Endothelial cell (in vitro differentiated cells): ENCODE measurements at regions not wholly inside any gene's neighbourhood (a gene's known extent, or its start where the extent isn't known, plus 50 kb on each side); places are given as distances from the start of the nearest gene placed in this dataset.
A peak's percentile ranks its signal among the peaks of the same experiment; 100 is the strongest.
"Not testable (repeated sequence)": the region's sequence is repeated elsewhere in the genome, so short reads cannot be mapped to it uniquely, and the experiment has no call there.

ENCODE experiments used
- DNase-seq: peaks from one replicate; pipeline ENCODE4 v3.0.0; 2021; ENCODE audit warnings: low spot score
- H3K27ac Mint-ChIP-seq: one replicate; pipeline ENCODE4 v1.8.0; 2021; ENCODE audit warnings: mixed read lengths, inconsistent platforms; ENCODE audit not compliant: unreplicated experiment
- H3K27me3 Mint-ChIP-seq: one replicate; pipeline ENCODE4 v1.8.0; 2021; ENCODE audit warnings: mild to moderate bottlenecking, moderate library complexity, mixed read lengths, inconsistent platforms; ENCODE audit not compliant: unreplicated experiment
- H3K36me3 Mint-ChIP-seq: one replicate; pipeline ENCODE4 v1.8.0; 2021; ENCODE audit warnings: mild to moderate bottlenecking, low read depth, mixed read lengths, inconsistent platforms; ENCODE audit not compliant: unreplicated experiment
- H3K4me1 Mint-ChIP-seq: one replicate; pipeline ENCODE4 v1.8.0; 2021; ENCODE audit warnings: mild to moderate bottlenecking, mixed read lengths, inconsistent platforms; ENCODE audit not compliant: unreplicated experiment
- H3K4me3 Mint-ChIP-seq: one replicate; pipeline ENCODE4 v1.8.0; 2021; ENCODE audit warnings: mild to moderate bottlenecking, mixed read lengths, inconsistent platforms; ENCODE audit not compliant: unreplicated experiment
- H3K9me3 Mint-ChIP-seq: one replicate; pipeline ENCODE4 v1.8.0; 2021; ENCODE audit warnings: mixed read lengths, inconsistent platforms; ENCODE audit not compliant: unreplicated experiment

DNA sequence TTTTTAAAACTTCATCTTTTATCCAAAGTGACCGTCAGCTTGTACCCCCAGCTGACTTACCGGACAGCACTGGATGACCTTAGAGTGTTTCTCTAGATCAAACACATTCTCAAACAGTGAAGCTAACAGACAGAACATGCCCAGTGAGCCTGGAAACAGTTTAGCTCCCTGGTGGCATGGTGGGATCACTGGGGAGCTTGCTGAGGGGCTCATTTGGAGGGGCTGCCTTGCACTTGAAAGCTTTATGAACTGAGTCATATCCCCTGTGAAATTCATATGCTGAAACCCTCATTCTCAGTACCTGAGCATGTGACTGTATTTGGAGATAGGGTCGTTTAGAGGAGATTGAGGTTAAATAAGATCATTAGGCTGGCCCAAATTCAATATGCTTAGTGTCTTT, 2913.2 kb downstream of the RPIA start:
- H3K36me3 Mint-ChIP-seq, H3K27ac Mint-ChIP-seq, H3K4me3 Mint-ChIP-seq, H3K9me3 Mint-ChIP-seq, H3K27me3 Mint-ChIP-seq, H3K4me1 Mint-ChIP-seq, DNase-seq: not testable (repeated sequence)

DNA sequence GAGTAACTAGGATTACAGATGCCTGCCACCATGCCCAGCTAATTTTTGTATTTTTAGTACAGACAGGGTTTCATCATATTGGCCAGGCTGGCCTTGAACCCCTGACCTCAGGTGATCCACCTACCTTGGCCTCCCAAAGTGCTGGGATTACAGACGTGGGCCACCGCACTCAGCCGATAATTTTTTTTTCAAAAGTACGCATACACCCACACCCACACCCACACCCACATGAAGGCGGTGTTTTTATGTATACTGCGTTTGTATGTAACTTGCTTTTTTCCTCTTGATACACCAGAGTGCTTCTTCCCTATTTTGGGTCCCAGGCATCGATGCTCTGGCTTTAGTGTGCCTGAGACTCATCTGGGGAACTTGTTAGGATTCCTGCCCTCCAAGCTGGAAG, 2932.3 kb downstream of the RPIA start:
- H3K36me3 Mint-ChIP-seq, H3K4me3 Mint-ChIP-seq, DNase-seq, H3K27ac Mint-ChIP-seq, H3K27me3 Mint-ChIP-seq, H3K4me1 Mint-ChIP-seq, H3K9me3 Mint-ChIP-seq: not testable (repeated sequence)

DNA sequence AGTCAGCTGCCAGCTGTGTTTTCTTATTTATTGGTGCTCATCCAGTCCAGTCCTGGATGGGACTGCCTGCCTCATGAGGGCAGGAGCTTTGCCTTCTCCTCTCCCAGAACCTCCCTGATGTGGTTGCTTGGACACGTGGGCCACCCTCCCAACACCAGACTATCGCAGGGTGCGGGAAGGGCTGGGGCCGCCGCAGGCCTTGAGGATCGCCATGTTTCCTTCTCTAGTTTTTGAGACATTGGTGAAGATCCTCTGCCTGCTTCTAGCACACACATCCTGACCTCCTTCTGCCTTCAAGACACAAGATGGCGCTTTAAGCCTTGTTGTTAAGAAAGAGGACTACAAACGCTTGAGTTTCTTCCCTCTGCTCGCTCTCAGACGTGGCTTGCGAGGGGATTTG, 2937.0 kb downstream of the RPIA start:
- H3K9me3 Mint-ChIP-seq, DNase-seq, H3K27ac Mint-ChIP-seq, H3K4me3 Mint-ChIP-seq, H3K36me3 Mint-ChIP-seq, H3K27me3 Mint-ChIP-seq, H3K4me1 Mint-ChIP-seq: not testable (repeated sequence)

DNA sequence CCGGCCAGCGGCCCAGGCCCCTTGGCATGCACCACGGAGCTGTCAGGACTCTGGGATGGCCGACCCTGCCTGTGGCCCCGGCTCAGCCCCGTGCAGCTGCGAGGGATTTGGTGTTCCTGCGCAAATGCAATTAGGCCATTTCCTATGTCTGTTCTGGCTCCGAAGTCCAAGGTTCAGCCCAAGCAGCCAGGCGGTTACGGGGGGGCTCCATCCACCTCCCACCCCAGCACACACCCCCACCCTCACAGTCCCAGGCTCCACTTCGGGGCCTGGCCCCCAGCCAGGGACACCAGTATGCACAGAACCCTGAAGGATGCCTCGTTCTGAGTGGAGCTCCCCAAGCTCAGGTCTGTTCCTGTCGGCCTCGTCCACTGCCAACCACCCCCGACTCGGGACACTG, 2965.7 kb downstream of the RPIA start:
- H3K9me3 Mint-ChIP-seq, H3K27me3 Mint-ChIP-seq, H3K4me3 Mint-ChIP-seq, H3K36me3 Mint-ChIP-seq, DNase-seq, H3K4me1 Mint-ChIP-seq, H3K27ac Mint-ChIP-seq: not testable (repeated sequence)

DNA sequence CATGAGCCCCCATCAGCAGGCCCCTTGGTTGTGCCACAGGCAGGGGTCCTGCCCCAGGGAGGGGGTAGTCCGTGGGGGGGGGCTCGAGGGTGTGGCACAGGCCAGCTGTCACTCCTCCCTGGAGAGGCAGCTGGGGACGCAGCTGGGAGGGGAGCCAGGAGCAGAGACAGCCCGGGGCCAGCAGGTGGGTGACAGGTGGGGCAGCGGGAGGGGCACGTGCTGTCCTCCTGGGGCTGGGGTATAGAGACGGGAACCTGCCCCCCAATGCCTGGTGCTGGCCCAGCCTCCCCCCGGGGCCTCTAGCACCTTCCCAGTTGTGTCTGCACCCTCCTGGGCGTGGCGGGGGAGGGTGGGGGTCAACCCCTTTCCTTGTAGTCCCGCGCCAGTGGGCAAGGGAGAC, 2966.9 kb downstream of the RPIA start:
- H3K4me1 Mint-ChIP-seq, H3K4me3 Mint-ChIP-seq: not testable (repeated sequence)

DNA sequence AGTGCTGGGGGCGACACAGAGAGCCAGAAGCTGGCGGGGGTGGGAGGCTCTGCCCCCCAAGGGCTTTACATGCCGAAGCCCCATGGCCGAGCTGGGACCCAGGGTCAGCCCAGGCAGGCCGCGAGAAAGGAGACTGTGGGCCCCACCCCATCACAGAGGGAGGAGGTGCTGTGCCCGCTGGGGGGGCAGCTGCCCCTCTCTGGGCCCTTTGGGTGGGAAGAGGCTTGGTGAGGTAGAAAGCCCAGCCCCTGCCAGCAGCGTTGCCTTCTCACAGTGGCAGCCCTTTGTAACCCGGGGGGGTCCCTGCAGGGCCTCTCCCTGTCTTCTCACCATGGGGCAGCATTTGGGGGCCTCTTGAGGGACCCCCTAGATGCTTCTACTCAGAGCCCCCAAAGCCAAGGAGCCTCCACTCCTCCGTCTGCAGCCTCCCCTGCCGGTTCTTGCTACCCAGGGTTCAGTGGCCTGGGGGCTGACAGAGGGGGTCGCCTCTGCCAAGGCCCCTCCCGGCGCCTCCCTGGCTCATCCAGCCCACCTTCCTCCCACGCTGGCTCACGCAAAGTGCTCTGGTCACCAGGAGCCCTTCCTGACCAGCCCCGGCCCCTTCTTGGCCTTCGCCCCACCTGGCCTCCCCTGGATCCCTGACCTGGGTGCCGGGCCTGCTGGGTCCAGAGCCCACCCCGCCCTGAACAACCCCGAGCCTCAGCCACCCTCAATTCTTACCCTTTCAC, 2967.9 kb downstream of the RPIA start:
- not testable (repeated sequence) for H3K36me3 Mint-ChIP-seq, H3K27me3 Mint-ChIP-seq, DNase-seq, H3K4me3 Mint-ChIP-seq, H3K4me1 Mint-ChIP-seq, H3K27ac Mint-ChIP-seq, H3K9me3 Mint-ChIP-seq

More for the DNA sequence above, 2966.9 kb downstream of the RPIA start:
- H3K36me3 Mint-ChIP-seq, H3K27me3 Mint-ChIP-seq, DNase-seq, H3K9me3 Mint-ChIP-seq, H3K27ac Mint-ChIP-seq: not testable (repeated sequence)

DNA sequence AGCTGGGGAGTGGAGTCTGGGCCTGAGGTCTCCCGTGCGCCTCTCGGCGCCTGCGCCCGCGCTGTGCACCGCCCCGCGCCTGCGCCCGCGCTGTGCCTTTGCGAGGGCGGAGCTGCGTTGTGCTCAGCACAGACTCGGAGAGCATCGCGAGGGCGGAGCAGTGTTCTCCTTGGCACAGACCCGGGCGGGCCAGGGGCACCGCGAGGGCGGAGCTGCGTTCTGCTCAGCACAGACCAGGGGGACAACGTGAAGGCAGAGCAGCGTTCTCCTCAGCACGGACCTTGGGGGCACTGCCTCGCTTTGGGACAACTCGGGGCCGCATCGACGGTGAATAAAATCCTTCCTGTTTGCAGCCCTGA, 2968.4 kb downstream of the RPIA start:
- H3K9me3 Mint-ChIP-seq, H3K27me3 Mint-ChIP-seq, H3K4me1 Mint-ChIP-seq, H3K27ac Mint-ChIP-seq, H3K36me3 Mint-ChIP-seq: not testable (repeated sequence)
- peak overlapping the region; percentile 59 for H3K4me3 Mint-ChIP-seq
- DNase-seq = peak; percentile 34

DNA sequence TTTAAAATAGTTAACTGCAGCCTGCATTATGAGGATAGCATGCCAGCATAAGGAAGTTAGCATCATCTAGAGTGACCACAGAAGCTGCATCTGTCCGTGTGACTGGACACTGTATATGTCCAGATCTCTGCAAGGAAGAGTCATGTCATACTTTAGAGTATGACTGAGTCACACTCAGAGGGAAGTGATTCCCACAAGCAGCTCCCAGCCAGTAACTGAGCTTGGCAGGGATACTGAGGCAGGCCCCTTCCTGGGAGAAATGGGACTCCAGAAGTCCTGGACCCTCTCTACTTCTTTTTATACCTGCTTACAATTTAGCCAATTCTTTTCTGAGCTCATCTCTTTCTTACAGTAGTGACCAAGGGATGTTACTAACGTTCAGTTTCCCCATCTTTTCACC, 2975.9 kb downstream of the RPIA start:
- not testable (repeated sequence) for H3K4me3 Mint-ChIP-seq, H3K27ac Mint-ChIP-seq, H3K36me3 Mint-ChIP-seq, H3K4me1 Mint-ChIP-seq, DNase-seq, H3K9me3 Mint-ChIP-seq, H3K27me3 Mint-ChIP-seq

DNA sequence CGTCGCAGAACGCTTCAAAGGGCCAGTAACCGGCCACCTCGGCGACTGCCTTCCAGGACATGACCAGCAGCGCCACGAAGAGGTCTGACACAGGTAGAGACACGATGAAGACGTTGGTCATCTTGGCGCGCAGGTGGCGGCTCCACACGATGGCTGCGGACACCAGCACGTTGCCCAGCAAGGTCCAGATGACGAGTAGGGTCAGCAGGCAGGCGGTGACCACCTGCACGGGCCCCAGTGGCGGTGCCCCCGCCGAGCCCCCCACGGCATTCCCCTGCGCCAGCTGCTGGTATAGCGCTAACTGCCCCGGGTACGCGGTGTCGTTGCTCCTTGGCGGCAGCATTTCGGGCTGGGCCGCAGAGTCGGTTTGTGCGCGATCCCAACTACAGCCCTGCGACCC, 2994.1 kb downstream of the RPIA start:
- H3K9me3 Mint-ChIP-seq, H3K27ac Mint-ChIP-seq, H3K27me3 Mint-ChIP-seq, H3K4me3 Mint-ChIP-seq, H3K4me1 Mint-ChIP-seq, DNase-seq, H3K36me3 Mint-ChIP-seq: not testable (repeated sequence)

DNA sequence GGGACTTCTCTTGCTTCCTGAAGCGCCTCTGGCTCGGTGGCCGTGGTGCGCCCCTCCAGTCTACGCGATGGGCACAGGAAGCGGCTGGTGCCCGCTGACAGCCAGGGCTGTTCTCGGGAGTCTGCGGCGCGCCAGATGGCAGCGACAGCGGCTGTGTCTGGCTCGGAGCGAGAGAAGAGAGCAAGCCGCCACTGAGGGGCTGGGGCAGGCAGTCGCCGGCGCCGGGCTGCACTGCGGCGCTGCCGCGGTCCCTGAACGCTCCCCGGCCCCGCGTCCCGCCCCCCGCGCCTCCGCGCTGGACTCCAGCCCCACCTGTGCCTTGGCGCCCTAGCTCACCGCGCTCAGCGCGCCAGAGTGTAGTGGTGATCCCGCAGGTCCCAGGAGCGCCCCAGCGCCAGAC, 2994.6 kb downstream of the RPIA start:
- not testable (repeated sequence) for H3K9me3 Mint-ChIP-seq, H3K4me3 Mint-ChIP-seq, H3K27ac Mint-ChIP-seq, H3K36me3 Mint-ChIP-seq, H3K4me1 Mint-ChIP-seq, H3K27me3 Mint-ChIP-seq
- peak; percentile 10 for DNase-seq
